Calu3 (cell line): ENCODE measurements at regions not wholly inside any gene's neighbourhood (a gene's known extent, or its start where the extent isn't known, plus 50 kb on each side); places are given as distances from the start of the nearest gene placed in this dataset.

Experiments used
- BruUV-seq: library from RNA; stranded (reverse); fragments of 400-500 nt; replicated peaks from 2 replicates; lab custom pipeline; 2021; lab: Mats Ljungman, UMichigan
- CTCF ChIA-PET: fragments of 300-600 bp; sonication (Branson Sonifier 250); formaldehyde crosslinking; loops from one replicate; lab custom pipeline; 2022; ENCODE audit warnings: antibody characterized with exemption; lab: Charles Lee
- DNase-seq: peaks from one replicate; pipeline ENCODE4 v3.0.0; 2022
- H3K27ac Mint-ChIP-seq: one replicate; pipeline ENCODE4 v1.8.0; 2022; ENCODE audit warnings: mixed read lengths; ENCODE audit not compliant: unreplicated experiment
- H3K27me3 Mint-ChIP-seq: one replicate; pipeline ENCODE4 v1.8.0; 2022; ENCODE audit warnings: mixed read lengths; ENCODE audit not compliant: unreplicated experiment
- H3K36me3 Mint-ChIP-seq: one replicate; pipeline ENCODE4 v1.8.0; 2022; ENCODE audit warnings: mild to moderate bottlenecking, moderate library complexity, mixed read lengths; ENCODE audit not compliant: insufficient read depth, unreplicated experiment
- H3K4me1 Mint-ChIP-seq: one replicate; pipeline ENCODE4 v1.8.0; 2022; ENCODE audit warnings: mild to moderate bottlenecking, low read depth, mixed read lengths; ENCODE audit not compliant: unreplicated experiment
- H3K4me3 Mint-ChIP-seq: one replicate; pipeline ENCODE4 v1.8.0; 2022; ENCODE audit warnings: mild to moderate bottlenecking, low read depth, moderate library complexity, mixed read lengths; ENCODE audit not compliant: unreplicated experiment
- H3K9me3 Mint-ChIP-seq: one replicate; pipeline ENCODE4 v1.8.0; 2022; ENCODE audit warnings: low read depth, mixed read lengths; ENCODE audit not compliant: unreplicated experiment
- CTCF ChIP-seq: fragments of 200-600 bp; IDR thresholded peaks from one replicate; pipeline ENCODE4 v1.8.0; 2022; ENCODE audit warnings: antibody characterized with exemption; ENCODE audit not compliant: unreplicated experiment
- intact Hi-C: fragments of 100-400 bp; cut with micrococcal nuclease; formaldehyde crosslinking; loops from one replicate; pipeline ENCODE4 v1.10.0; 2022; ENCODE audit not compliant: unreplicated experiment

GRCh38 chr20:51162015-51162414 is 139.1 kb upstream of the KCNG1 start:
- Mint-ChIP-seq H3K36me3 (no peaks in the 10 kb centered on the region), H3K27ac (no peak overlapping the region), H3K27me3 (peaks cover 66% of the 10 kb centered on the region), H3K9me3 (no peaks in the 10 kb centered on the region), H3K4me1 (no peaks in the 10 kb centered on the region), H3K4me3 (no peak overlapping the region)
- intact Hi-C loops, result no loop called here
- no peak for TF ChIP-seq CTCF
- DNase-seq, result no peak
- CTCF ChIA-PET, result interaction anchor here (0.7 kb wide), 3 partner anchors 171 to 1256 kb away, joined by 3 to 4 read pairs (median 3); no protein-coding TSS in a partner anchor
- no TSS peak for BruUV-seq

GRCh38 chr20:51160821-51161220 is 137.9 kb upstream of the KCNG1 start:
- no peak for DNase-seq
- CTCF ChIA-PET, result interaction anchor here (0.5 kb wide), 1 partner anchor 173 kb away, joined by 6 read pairs; no protein-coding TSS in a partner anchor
- Mint-ChIP-seq H3K4me3 (no peak overlapping the region), H3K27ac (no peak overlapping the region), H3K36me3 (no peaks in the 10 kb centered on the region), H3K4me1 (no peaks in the 10 kb centered on the region), H3K9me3 (no peaks in the 10 kb centered on the region), H3K27me3 (peaks cover 78% of the 10 kb centered on the region)
- no TSS peak for BruUV-seq
- no peak for TF ChIP-seq CTCF
- intact Hi-C loops, result no loop called here

DNA sequence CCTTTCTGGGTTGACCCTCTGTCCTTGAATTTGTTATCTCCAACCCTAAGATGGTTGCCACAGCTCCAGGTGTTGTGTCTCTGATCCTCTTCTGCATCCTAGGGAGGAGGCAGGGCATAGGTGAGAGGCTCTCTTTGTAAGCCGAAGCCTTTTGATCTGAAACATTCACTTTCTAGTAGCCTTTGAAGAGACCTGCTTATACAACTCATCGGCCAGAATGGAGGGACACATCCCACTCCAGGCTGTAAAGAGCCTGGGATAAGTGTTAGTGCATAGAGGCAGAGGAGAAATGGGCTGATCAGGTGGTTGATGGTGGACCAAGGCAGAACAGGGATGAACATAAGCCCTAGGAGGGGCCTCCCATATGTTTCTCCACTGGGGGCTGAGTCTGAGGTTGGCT is 137.1 kb upstream of the KCNG1 start:
- BruUV-seq, result no TSS peak
- H3K4me3 Mint-ChIP-seq, result no peak overlapping the region
- DNase-seq, result no peak
- CTCF ChIA-PET, result no interaction called here
- no peaks in the 10 kb centered on the region for H3K4me1 Mint-ChIP-seq
- no peak overlapping the region for H3K27ac Mint-ChIP-seq
- TF ChIP-seq CTCF, result no peak
- intact Hi-C loops, result no loop called here
- no peaks in the 10 kb centered on the region for H3K36me3 Mint-ChIP-seq
- H3K9me3 Mint-ChIP-seq, result no peaks in the 10 kb centered on the region
- peaks cover 87% of the 10 kb centered on the region for H3K27me3 Mint-ChIP-seq

DNA sequence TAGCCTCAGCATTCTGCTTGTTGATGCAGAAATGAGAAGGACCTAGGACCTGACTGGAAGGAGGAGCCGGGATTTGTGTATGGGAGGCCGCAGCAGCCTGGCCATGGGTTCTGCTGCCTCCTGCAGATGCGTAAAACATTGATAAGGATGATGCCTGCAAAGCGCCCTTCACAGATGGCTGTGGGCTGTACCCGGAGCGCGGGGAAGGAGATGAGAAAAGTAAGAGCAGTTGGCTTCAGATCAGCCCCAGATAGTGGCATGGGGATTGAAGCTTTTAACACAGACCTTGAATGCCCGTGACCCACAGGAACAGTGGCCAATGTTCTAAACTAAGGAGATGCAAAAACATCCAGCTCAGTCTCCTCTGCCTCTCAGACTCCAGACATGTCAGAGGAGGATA is 136.4 kb upstream of the KCNG1 start:
- intact Hi-C loops, result no loop called here
- TF ChIP-seq CTCF, result no peak
- Mint-ChIP-seq H3K4me3 (no peak overlapping the region), H3K36me3 (no peaks in the 10 kb centered on the region), H3K4me1 (no peaks in the 10 kb centered on the region), H3K27me3 (peaks cover 93% of the 10 kb centered on the region), H3K27ac (no peak overlapping the region), H3K9me3 (no peaks in the 10 kb centered on the region)
- no peak for DNase-seq
- CTCF ChIA-PET, result no interaction called here
- BruUV-seq, result no TSS peak
